ENCODE measurements at regions not wholly inside any gene's neighbourhood (a gene's known extent, or its start where the extent isn't known, plus 50 kb on each side); places are given as distances from the start of the nearest gene placed in this dataset.

- H3K9me3 Mint-ChIP-seq: peaks cover 72% of the 10 kb centered on the region
- no peak for DNase-seq
- no peak overlapping the region for H3K27ac Mint-ChIP-seq
- no peaks in the 10 kb centered on the region for H3K27me3 Mint-ChIP-seq (ENCODE audit: insufficient read depth)
- no peaks in the 10 kb centered on the region; the same call in 1 of the 2 replicates for H3K36me3 Mint-ChIP-seq (ENCODE audit: low read depth)
- no peak for TF ChIP-seq CTCF (IDR thresholded peaks at IDR 0.05)
- H3K4me1 Mint-ChIP-seq (ENCODE audit: low read depth): no peaks in the 10 kb centered on the region
- H3K4me3 Mint-ChIP-seq: no peak overlapping the region
Measured at GRCh38 chr22:48004936-48005335, 1242.5 kb downstream of the TBC1D22A start.

GRCh38 chr22:48004038-48004437 lies 1241.6 kb downstream of the TBC1D22A start:
- H3K4me1 Mint-ChIP-seq (ENCODE audit: low read depth): no peaks in the 10 kb centered on the region
- H3K4me3 Mint-ChIP-seq: no peak overlapping the region
- no peak for TF ChIP-seq CTCF (IDR thresholded peaks at IDR 0.05)
- no peaks in the 10 kb centered on the region; the same call in 1 of the 2 replicates for H3K36me3 Mint-ChIP-seq (ENCODE audit: low read depth)
- DNase-seq: no peak
- H3K27ac Mint-ChIP-seq: no peak overlapping the region
- peaks cover 71% of the 10 kb centered on the region for H3K9me3 Mint-ChIP-seq
- no peaks in the 10 kb centered on the region for H3K27me3 Mint-ChIP-seq (ENCODE audit: insufficient read depth)

GRCh38 chr22:48001101-48001500 lies 1238.7 kb downstream of the TBC1D22A start:
- Mint-ChIP-seq H3K4me3 (no peak overlapping the region), H3K4me1 (ENCODE audit: low read depth) (no peaks in the 10 kb centered on the region), H3K27ac (no peak overlapping the region), H3K27me3 (ENCODE audit: insufficient read depth) (no peaks in the 10 kb centered on the region), H3K9me3 (peaks cover 79% of the 10 kb centered on the region), H3K36me3 (ENCODE audit: low read depth) (no peaks in the 10 kb centered on the region; the same call in 1 of the 2 replicates)
- DNase-seq: no peak
- TF ChIP-seq CTCF (IDR thresholded peaks at IDR 0.05): no peak

GRCh38 chr22:47997612-47998011 lies 1235.2 kb downstream of the TBC1D22A start:
- peaks cover 78% of the 10 kb centered on the region for H3K9me3 Mint-ChIP-seq
- no peak for TF ChIP-seq CTCF (IDR thresholded peaks at IDR 0.05)
- no peaks in the 10 kb centered on the region for H3K4me1 Mint-ChIP-seq (ENCODE audit: low read depth)
- no peak overlapping the region for H3K27ac Mint-ChIP-seq
- no peak overlapping the region for H3K4me3 Mint-ChIP-seq
- H3K27me3 Mint-ChIP-seq (ENCODE audit: insufficient read depth): no peaks in the 10 kb centered on the region
- DNase-seq: no peak
- peaks cover 8% of the 10 kb centered on the region for H3K36me3 Mint-ChIP-seq (ENCODE audit: low read depth)

GRCh38 chr22:47997052-47997590 lies 1234.7 kb downstream of the TBC1D22A start:
- H3K4me3 Mint-ChIP-seq: no peak overlapping the region
- peaks cover 78% of the 10 kb centered on the region for H3K9me3 Mint-ChIP-seq
- TF ChIP-seq CTCF (IDR thresholded peaks at IDR 0.05): no peak

GRCh38 chr22:47996446-47996857 lies 1234.0 kb downstream of the TBC1D22A start:
- TF ChIP-seq CTCF (IDR thresholded peaks at IDR 0.05): no peak
- no peak for DNase-seq
- Mint-ChIP-seq H3K4me1 (ENCODE audit: low read depth) (no peaks in the 10 kb centered on the region), H3K27me3 (ENCODE audit: insufficient read depth) (no peaks in the 10 kb centered on the region), H3K27ac (no peak overlapping the region), H3K9me3 (peaks cover 75% of the 10 kb centered on the region), H3K4me3 (no peak overlapping the region), H3K36me3 (ENCODE audit: low read depth) (peaks cover 11% of the 10 kb centered on the region)

More at GRCh38 chr22:47997052-47997590, 1234.7 kb downstream of the TBC1D22A start:
- H3K27me3 Mint-ChIP-seq (ENCODE audit: insufficient read depth): no peaks in the 10 kb centered on the region
- no peak overlapping the region for H3K27ac Mint-ChIP-seq
- H3K36me3 Mint-ChIP-seq (ENCODE audit: low read depth): peaks cover 11% of the 10 kb centered on the region
- no peak for DNase-seq
- H3K4me1 Mint-ChIP-seq (ENCODE audit: low read depth): no peaks in the 10 kb centered on the region
